ENCODE measurements at regions not wholly inside any gene's neighbourhood (a gene's known extent, or its start where the extent isn't known, plus 50 kb on each side); places are given as distances from the start of the nearest gene placed in this dataset.

DNA sequence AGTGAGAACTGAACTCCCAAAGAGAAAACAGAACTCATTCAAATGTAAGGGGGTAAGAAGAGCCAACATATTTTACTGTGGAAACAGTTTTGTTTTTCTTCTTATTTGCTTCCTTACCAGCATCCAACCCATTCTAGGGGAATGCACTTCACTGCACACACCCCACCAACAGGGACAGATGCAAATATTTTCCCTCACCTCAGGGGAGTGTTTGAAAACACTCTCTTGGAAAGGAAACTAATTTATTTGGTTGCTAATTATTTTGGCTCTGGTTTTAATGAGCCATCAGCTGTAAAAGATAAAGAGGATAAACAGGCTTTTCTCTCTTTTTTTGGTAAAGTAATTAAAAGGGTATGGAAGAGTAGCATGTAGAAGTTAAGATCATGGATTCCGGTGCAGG is 413.4 kb downstream of the MAN2A1 start:
- intact Hi-C loops (cut with DNase I) = no loop called here
- H3K27me3 ChIP-seq (ENCODE audit: insufficient read depth in 3 of 3, low read length in 2 of 3) = no peaks in the 10 kb centered on the region
- TF ChIP-seq, protein P1, sequence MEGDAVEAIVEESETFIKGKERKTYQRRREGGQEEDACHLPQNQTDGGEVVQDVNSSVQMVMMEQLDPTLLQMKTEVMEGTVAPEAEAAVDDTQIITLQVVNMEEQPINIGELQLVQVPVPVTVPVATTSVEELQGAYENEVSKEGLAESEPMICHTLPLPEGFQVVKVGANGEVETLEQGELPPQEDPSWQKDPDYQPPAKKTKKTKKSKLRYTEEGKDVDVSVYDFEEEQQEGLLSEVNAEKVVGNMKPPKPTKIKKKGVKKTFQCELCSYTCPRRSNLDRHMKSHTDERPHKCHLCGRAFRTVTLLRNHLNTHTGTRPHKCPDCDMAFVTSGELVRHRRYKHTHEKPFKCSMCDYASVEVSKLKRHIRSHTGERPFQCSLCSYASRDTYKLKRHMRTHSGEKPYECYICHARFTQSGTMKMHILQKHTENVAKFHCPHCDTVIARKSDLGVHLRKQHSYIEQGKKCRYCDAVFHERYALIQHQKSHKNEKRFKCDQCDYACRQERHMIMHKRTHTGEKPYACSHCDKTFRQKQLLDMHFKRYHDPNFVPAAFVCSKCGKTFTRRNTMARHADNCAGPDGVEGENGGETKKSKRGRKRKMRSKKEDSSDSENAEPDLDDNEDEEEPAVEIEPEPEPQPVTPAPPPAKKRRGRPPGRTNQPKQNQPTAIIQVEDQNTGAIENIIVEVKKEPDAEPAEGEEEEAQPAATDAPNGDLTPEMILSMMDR (IDR thresholded peaks at IDR 0.05) = no peak
- H3K27ac ChIP-seq = no peak overlapping the region
- ATAC-seq = no peak
- H3K4me3 ChIP-seq = no peak overlapping the region
- no peaks in the 10 kb centered on the region for H3K36me3 ChIP-seq (ENCODE audit: insufficient read depth in 1 of 2, low read depth in 1 of 2)
- H3K9me3 ChIP-seq = no peaks in the 10 kb centered on the region
- no peaks in the 10 kb centered on the region for H3K4me1 ChIP-seq
- DNase-seq = no peak
- WGBS, 3 donors = 93 to 100% (median 95%) methylated on average over 1 of the region's 1 CpG

DNA sequence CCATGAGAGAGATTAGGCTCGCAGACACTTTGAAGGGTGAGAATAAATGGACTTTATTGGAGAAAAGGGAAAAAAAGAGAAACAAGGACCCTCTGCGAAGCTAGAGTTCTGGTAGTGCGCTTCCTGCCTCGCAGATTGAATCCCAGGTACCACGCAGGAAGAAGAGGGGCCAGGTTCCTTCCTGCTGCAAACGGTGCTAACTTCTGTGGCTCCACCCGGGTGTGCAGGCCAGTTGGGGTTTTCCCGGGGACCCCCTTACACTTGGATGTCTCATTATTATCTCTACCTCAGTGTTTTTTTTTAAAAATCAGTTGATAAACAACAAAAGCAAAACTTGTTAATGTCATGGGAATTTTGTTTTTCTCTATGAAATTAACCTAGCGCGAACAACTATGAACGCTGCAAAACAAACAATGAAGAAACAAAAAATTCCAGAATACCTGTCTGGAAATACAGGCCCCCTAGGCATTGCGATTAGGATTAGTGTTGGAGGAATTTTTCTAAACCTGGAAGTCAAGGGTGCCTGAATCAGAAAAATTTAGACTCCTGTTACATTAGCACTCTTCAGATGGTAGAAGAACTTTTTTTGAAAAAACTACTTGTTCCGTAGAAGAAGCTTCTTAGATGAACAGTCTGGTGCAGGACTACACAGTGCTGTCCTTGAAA is 414.5 kb downstream of the MAN2A1 start:
- Histone ChIP-seq H3K4me1 (no peaks in the 10 kb centered on the region), H3K27me3 (ENCODE audit: insufficient read depth in 3 of 3, low read length in 2 of 3) (no peaks in the 10 kb centered on the region), H3K36me3 (ENCODE audit: insufficient read depth in 1 of 2, low read depth in 1 of 2) (no peaks in the 10 kb centered on the region), H3K27ac (no peak overlapping the region), H3K4me3 (no peak overlapping the region), H3K9me3 (no peaks in the 10 kb centered on the region)
- 68 to 73% (median 70%) methylated on average over 13 of the region's 13 CpGs for WGBS, 3 donors
- TF ChIP-seq, protein P1 (IDR thresholded peaks at IDR 0.05) = no peak
- no peak for DNase-seq
- ATAC-seq = no peak
- intact Hi-C loops (cut with DNase I) = no loop called here

DNA sequence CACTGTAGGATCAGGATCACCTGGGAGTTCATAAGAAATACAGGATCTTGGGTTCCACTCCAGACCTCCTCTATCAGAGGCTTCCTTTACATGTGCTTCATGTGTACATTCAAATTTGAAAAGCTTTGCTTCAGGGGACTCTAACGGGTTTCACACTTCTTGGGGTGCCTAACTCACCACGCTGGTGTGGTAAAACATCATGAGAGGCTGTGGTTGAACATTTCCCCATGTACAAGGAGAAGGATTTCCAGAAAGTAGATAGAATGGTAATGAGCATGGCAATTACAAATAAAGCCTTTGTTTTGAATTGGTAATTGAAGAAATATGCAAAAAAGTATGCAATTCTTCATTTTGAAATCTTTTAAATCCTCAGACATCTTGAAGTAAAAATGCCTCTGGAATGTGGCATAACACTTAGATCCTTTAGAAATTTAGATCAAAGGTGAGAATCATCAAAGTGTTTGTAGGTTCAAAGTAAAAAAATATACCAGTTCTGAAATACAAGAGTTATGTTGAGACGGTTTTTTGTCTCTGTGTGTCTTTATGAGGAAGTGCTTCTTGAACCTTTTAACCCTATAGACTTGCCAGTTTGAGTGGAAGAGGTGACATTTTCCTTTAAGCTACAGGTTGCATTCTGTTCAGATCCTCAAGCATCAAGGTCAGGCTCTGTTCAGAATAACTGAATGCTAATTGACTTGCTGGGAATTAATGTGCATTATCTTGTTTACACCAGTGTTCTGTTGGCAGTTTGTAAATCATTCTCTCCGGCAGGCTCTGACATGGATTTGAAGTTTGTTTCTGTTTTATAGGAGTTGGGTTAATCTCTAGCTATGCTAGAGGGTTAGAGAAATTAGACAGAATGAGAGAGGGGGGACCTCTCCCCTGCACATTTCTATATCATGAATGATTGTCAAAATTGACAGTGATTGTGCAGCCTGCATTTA is 415.3 kb downstream of the MAN2A1 start:
- TF ChIP-seq, protein P1 (IDR thresholded peaks at IDR 0.05) = no peak
- intact Hi-C loops (cut with DNase I) = no loop called here
- Histone ChIP-seq H3K4me1 (no peaks in the 10 kb centered on the region), H3K4me3 (no peak overlapping the region), H3K36me3 (ENCODE audit: insufficient read depth in 1 of 2, low read depth in 1 of 2) (no peaks in the 10 kb centered on the region), H3K9me3 (no peaks in the 10 kb centered on the region), H3K27ac (no peak overlapping the region), H3K27me3 (ENCODE audit: insufficient read depth in 3 of 3, low read length in 2 of 3) (no peaks in the 10 kb centered on the region)
- no peak for DNase-seq
- ATAC-seq = no peak
- WGBS, 3 donors = 56 to 62% (median 57%) methylated on average over 4 of the region's 4 CpGs

DNA sequence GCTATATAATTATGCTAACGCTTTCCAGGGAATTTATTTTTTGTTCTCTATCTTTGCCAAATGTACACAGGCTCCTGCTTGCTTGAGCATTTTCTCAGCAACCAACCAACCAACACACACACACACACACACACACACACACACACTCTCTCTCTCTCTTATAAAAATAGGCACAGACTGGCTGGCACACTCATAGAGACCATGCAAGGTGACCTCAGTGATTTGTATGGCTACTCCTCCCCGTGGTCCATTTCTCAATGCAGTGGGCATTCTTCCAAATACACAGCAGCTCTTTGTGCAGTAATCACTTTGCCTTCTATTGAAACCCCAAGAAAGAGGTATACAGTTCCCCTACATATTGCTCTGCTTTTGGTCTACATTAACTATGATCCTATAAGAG is 416.0 kb downstream of the MAN2A1 start:
- intact Hi-C loops (cut with DNase I) = no loop called here
- H3K27me3 ChIP-seq (ENCODE audit: insufficient read depth in 3 of 3, low read length in 2 of 3) = no peaks in the 10 kb centered on the region
- DNase-seq = no peak

More for the DNA sequence above, 416.0 kb downstream of the MAN2A1 start:
- H3K4me1 ChIP-seq = no peaks in the 10 kb centered on the region
- H3K9me3 ChIP-seq = no peaks in the 10 kb centered on the region
- H3K36me3 ChIP-seq (ENCODE audit: insufficient read depth in 1 of 2, low read depth in 1 of 2) = no peaks in the 10 kb centered on the region
- no peak overlapping the region for H3K27ac ChIP-seq
- no peak overlapping the region for H3K4me3 ChIP-seq
- ATAC-seq = peak in 3 of 4 donors; percentile 32 to 76 (median 51)
- TF ChIP-seq, protein P1 (IDR thresholded peaks at IDR 0.05) = no peak
- whole genome bisulfite sequencing, 3 donors = 40 to 56% (median 52%) methylated on average over 2 of the region's 2 CpGs

All from psoas muscle (tissue), 7 donors.